Spleen (tissue), 11 donors: ENCODE measurements at regions not wholly inside any gene's neighbourhood (a gene's known extent, or its start where the extent isn't known, plus 50 kb on each side); places are given as distances from the start of the nearest gene placed in this dataset.

Source experiments
- DNase-seq: peaks from one replicate; pipeline ENCODE4 v3.0.0-alpha.2; 2020
- H3K27ac ChIP-seq, 8 donors: fragments of 200-600 bp; sonication (generic) in 7 of 8; 1 replicate in 4 of 8; 2 replicates in 4 of 8; pipeline versions ENCODE4 v1.5.0 to v1.8.0; 2016 to 2021; ENCODE audit warnings: inconsistent platforms in 4 of 8, mild to moderate bottlenecking in 4 of 8, moderate library complexity in 1 of 8
- H3K27me3 ChIP-seq, 7 donors: fragments of 200-600 bp; sonication (generic) in 6 of 7; replicated peaks in 1 of 7; 1 replicate in 4 of 7; 2 replicates in 3 of 7; pipeline versions ENCODE4 v1.5.0 to v1.8.0; 2016 to 2021; ENCODE audit warnings: inconsistent platforms in 3 of 7, mild to moderate bottlenecking in 1 of 7
- H3K36me3 ChIP-seq, 6 donors: fragments of 200-600 bp; sonication (generic) in 5 of 6; 1 replicate in 4 of 6; 2 replicates in 2 of 6; pipeline versions ENCODE4 v1.5.0 to v1.8.0; 2016 to 2021; ENCODE audit warnings: inconsistent platforms in 2 of 6
- H3K4me1 ChIP-seq, 6 donors: fragments of 200-600 bp; sonication (generic) in 5 of 6; 1 replicate in 3 of 6; 2 replicates in 3 of 6; pipeline versions ENCODE4 v1.5.0 to v1.8.0; 2016 to 2021; ENCODE audit warnings: inconsistent platforms in 3 of 6
- H3K4me3 ChIP-seq, 8 donors: fragments of 200-600 bp; sonication (generic) in 7 of 8; 1 replicate in 4 of 8; 2 replicates in 4 of 8; pipeline versions ENCODE4 v1.5.0 to v1.8.0; 2016 to 2021; ENCODE audit warnings: inconsistent platforms in 4 of 8, mild to moderate bottlenecking in 4 of 8, moderate library complexity in 2 of 8
- H3K9me3 ChIP-seq, 8 donors: fragments of 200-600 bp; sonication (generic) in 7 of 8; 1 replicate in 4 of 8; 2 replicates in 4 of 8; pipeline versions ENCODE4 v1.5.0 to v1.8.0; 2016 to 2021; ENCODE audit warnings: inconsistent platforms in 4 of 8
- CTCF ChIP-seq, 11 experiments: fragments of 200-600 bp in 7 of 11; fragments of 450-650 bp in 4 of 11; sonication (generic) in 4 of 11; IDR thresholded peaks in 8 of 11; conservative IDR thresholded peaks in 3 of 11; 1 replicate in 7 of 11; 2 replicates in 4 of 11; pipeline versions ENCODE4 v1.4.0 to v1.8.0; 2016 to 2021; ENCODE audit warnings: antibody characterized with exemption in 11 of 11, inconsistent platforms in 4 of 11, mild to moderate bottlenecking in 1 of 11
- POLR2A ChIP-seq, 3 donors: fragments of 450-650 bp; IDR thresholded peaks; one replicate each; pipeline ENCODE4 v1.5.1; 2017; ENCODE audit warnings: antibody characterized with exemption in 3 of 3, mild to moderate bottlenecking in 1 of 3
- POLR2AphosphoS5 ChIP-seq, 3 donors: sonication (generic); formaldehyde crosslinking; IDR thresholded peaks; one replicate each; pipeline ENCODE4 v1.5.1; 2017; ENCODE audit warnings: antibody characterized with exemption in 3 of 3
- WGBS, 5 donors: extraction: QIAGEN DNeasy Blood & Tissue Kit in 3 of 5; methylation state at CpG; one replicate each; pipeline versions ENCODE4 v1.1.5 to v1.1.7; 2013 to 2018; 5-methylcytosine and 5-hydroxymethylcytosine counted together
- intact Hi-C: fragments of 100-400 bp; cut with DNase I; formaldehyde crosslinking; loops from one replicate; pipeline ENCODE4 v1.15.0; 2023; ENCODE audit warnings: low total_unique reads
- donor health status: healthy with polysubstance abuse.
- donor health status: DM: no; HTN: no; CAD: no; lungs with moderate emphysema.
- donor health status: DM: no; HTN: no; CAD: no.
- donor health status: Bipolar disorder and iron deficiency.
- donor health status: healthy.
- donor health status: DM: no; HTN: no; CAD: no.
- donor health status: DM: yes; HTN: yes; CAD: no.

DNA sequence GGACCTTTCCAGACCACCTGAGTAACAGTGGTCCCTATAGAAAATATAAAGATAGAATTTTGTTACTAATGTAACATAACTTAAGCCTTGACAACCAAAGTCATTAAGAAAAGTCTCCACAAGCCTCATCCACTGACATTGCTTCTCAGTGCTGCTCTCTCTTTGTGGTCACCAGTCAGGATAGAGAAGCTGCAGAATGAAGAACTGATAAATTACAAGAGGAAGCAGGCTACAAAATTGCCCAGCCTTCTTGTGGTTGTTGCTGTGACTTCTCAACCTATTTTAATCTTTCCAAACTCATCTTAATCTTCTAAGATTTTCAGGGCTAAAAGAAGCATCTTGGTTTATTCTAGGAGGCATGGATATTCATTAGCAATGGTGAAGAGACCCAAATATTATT is 343.8 kb downstream of the MZT1 start:
- Histone ChIP-seq H3K27ac (no peak overlapping the region), H3K36me3 (no peaks in the 10 kb centered on the region), H3K9me3 (no peaks in the 10 kb centered on the region), H3K4me3 (no peak overlapping the region), H3K27me3 (no peaks in the 10 kb centered on the region), H3K4me1 (peaks cover 0 to 11% (median 0%) of the 10 kb centered on the region in 6 donors)
- no peak for DNase-seq
- intact Hi-C loops = no loop called here
- TF ChIP-seq POLR2A (IDR thresholded peaks at IDR 0.05) (no peak), CTCF (IDR thresholded peaks at IDR 0.05 in 8 of 11, conservative IDR thresholded peaks at IDR 0.05 in 3 of 11) (no peak), POLR2AphosphoS5 (IDR thresholded peaks at IDR 0.05) (no peak)

- no peak overlapping the region for H3K4me3 ChIP-seq
- WGBS, 5 donors = 86 to 95% (median 91%) methylated on average over 4 of the region's 4 CpGs
- H3K4me1 ChIP-seq = peaks cover 0 to 7% (median 0%) of the 10 kb centered on the region in 6 donors
- no peak for DNase-seq
- intact Hi-C loops = no loop called here
- H3K27me3 ChIP-seq = no peaks in the 10 kb centered on the region
- H3K27ac ChIP-seq = no peak overlapping the region
- no peak for TF ChIP-seq POLR2A (IDR thresholded peaks at IDR 0.05)
- no peak for TF ChIP-seq CTCF (IDR thresholded peaks at IDR 0.05 in 8 of 11, conservative IDR thresholded peaks at IDR 0.05 in 3 of 11)
- TF ChIP-seq POLR2AphosphoS5 (IDR thresholded peaks at IDR 0.05) = no peak
- H3K9me3 ChIP-seq = no peaks in the 10 kb centered on the region
- no peaks in the 10 kb centered on the region for H3K36me3 ChIP-seq
Observed at GRCh38 chr13:72379581-72379980, 347.8 kb downstream of the MZT1 start.

DNA sequence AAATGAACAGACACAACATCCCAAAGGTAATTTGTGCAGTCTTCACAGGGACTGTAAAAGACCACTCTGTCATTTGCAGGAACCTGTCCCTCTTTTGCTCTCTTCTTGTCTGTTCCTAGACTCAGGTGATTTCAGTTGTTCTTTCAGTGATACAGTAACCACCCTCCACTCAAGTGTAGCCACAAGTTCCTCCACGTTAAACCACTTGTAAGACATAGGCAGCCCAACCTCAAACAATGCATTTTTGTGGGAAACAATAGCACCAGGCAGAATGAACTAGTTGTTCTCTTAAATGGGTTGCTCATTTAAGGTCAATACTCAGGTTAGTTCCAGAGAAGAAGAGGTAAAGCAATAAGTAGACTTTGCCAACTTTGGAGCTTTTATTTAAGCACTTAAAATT is 359.4 kb downstream of the MZT1 start:
- no peaks in the 10 kb centered on the region for H3K4me1 ChIP-seq
- no peak for TF ChIP-seq POLR2A (IDR thresholded peaks at IDR 0.05)
- no peak for TF ChIP-seq POLR2AphosphoS5 (IDR thresholded peaks at IDR 0.05)
- no peak for TF ChIP-seq CTCF (IDR thresholded peaks at IDR 0.05 in 8 of 11, conservative IDR thresholded peaks at IDR 0.05 in 3 of 11)
- no peaks in the 10 kb centered on the region for H3K36me3 ChIP-seq
- peaks cover 0 to 11% (median 7%) of the 10 kb centered on the region in 8 donors for H3K9me3 ChIP-seq
- no peak for DNase-seq
- 10 to 17% (median 16%) methylated on average over 1 of the region's 1 CpG for WGBS, 5 donors
- H3K4me3 ChIP-seq = no peak overlapping the region
- H3K27me3 ChIP-seq = no peaks in the 10 kb centered on the region
- H3K27ac ChIP-seq = no peak overlapping the region
- intact Hi-C loops = no loop called here

GRCh38 chr13:72346716-72347115 is 380.7 kb downstream of the MZT1 start:
- 79 to 85% (median 85%) methylated on average over 5 of the region's 5 CpGs for WGBS, 5 donors
- TF ChIP-seq POLR2A (IDR thresholded peaks at IDR 0.05) (no peak), CTCF (IDR thresholded peaks at IDR 0.05 in 8 of 11, conservative IDR thresholded peaks at IDR 0.05 in 3 of 11) (no peak), POLR2AphosphoS5 (IDR thresholded peaks at IDR 0.05) (no peak)
- H3K27ac ChIP-seq = no peak overlapping the region
- H3K36me3 ChIP-seq = no peaks in the 10 kb centered on the region
- no peak for DNase-seq
- H3K27me3 ChIP-seq = no peaks in the 10 kb centered on the region
- H3K4me1 ChIP-seq = no peaks in the 10 kb centered on the region
- intact Hi-C loops = no loop called here
- peaks cover 0 to 13% (median 0%) of the 10 kb centered on the region in 8 donors for H3K9me3 ChIP-seq
- no peak overlapping the region for H3K4me3 ChIP-seq
